NCI-H146 treated with DMSO at 0.1 percent for 48 hours (cell line): ENCODE measurements at regions not wholly inside any gene's neighbourhood (a gene's known extent, or its start where the extent isn't known, plus 50 kb on each side); places are given as distances from the start of the nearest gene placed in this dataset.
A peak's percentile ranks its signal among the peaks of the same experiment; 100 is the strongest.

ENCODE experiments used
- DNase-seq: peaks from one replicate; lab custom pipeline; 2025; ENCODE audit not compliant: unreplicated experiment; lab: John Stamatoyannopoulos, UW

GRCh38 chr2:153802671-153803070, 69.1 kb upstream of the GALNT13 start:
- no peak for DNase-seq

DNA sequence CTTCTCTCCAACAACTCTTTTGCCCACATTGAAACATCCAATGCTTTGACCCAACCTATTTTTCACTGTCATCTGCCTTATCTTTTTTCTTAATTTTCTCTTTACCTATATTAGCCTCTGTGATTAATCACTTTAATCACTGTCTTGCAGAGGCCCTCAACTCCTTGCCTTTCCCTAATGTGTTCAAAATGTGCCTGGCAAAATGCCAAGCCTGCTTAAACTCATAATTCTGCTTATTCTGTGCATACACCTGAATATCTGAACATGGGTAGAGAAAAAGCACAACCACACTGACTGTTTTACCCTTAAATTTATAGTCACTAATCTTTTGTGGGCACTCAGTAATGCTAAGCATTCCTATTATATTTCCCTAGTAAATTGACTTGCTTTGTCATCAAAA, 63.0 kb upstream of the GALNT13 start:
- no peak for DNase-seq

DNA sequence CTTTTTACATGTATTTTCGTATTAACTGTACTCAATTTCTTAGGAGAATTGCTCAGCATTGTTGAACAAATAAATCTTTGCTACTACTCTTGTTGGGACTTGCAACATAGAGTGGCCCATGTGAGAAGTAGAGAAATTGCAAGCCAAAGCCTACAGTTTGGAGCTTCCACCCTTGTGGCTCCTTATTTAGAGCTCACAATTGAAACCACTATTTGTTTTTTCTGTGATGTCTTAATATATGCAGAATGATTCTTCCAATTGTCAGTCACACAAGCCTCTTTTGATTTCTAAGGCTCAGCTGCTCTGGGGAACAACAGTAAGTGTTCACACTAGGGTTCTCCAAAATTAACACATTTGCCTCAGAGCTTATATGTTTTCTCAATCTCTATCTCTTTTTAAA, 60.2 kb upstream of the GALNT13 start:
- peak; percentile 8 for DNase-seq

- DNase-seq = no peak
Observed at GRCh38 chr2:153812632-153813031, 59.1 kb upstream of the GALNT13 start.

DNA sequence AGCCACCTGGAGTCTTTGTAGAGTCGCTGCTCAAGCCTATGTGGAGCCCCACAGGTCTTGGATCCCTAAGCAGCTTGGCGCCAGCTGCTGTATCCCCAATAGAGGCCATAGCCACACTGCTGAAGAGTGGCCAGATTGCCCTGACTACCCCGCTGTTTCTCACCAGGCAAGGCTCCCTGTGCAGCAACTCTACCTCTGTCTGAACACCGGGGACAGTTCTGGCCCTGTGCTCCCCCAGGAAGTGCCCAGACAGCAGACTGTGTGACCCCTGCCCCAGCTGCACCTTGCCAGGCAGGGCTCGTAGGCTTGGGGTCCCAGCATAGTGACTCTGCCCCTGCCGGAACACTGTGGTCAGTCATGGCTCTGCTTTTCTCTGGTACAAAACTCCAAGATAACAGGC, 53.5 kb upstream of the GALNT13 start:
- DNase-seq = no peak

DNA sequence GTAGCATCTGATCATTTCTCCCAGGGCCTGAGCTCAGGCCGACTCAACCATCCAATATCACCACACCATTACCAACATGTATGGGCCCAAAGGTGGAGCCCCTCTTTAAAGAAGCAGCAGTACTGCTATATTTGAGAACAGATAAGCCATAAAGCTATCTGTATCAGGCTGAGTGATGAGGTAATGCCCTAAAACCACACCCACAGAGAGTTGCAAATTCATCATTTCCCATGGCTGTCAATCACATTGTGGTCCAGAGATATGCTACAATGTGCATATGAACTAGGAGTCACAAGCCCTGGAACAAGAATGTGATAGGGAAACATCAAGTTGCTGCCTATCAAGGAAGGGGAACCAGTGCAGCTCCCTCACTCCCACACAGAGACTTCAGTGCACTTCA, 52.6 kb upstream of the GALNT13 start:
- no peak for DNase-seq

DNA sequence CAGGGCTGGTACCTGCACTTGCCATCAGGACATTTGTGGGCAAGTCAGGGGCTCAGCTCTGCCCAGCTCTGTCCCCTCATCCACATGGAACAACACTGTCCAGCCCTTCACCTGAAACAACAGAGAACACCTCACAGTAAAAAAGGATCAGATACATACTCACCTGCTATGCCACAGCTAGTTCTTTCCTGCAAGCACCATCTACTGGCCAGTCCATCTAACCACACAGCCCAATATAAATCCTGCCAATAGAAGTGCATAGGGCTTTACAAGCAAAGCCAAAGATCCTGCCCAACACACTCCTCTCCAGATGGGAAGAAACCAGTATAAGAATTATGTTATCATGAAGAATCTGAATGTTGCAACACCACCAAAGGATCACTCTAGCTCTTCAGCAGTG, 52.2 kb upstream of the GALNT13 start:
- peak; percentile 5 for DNase-seq
